ENCODE measurements at regions not wholly inside any gene's neighbourhood (a gene's known extent, or its start where the extent isn't known, plus 50 kb on each side); places are given as distances from the start of the nearest gene placed in this dataset.
"Not testable (repeated sequence)": the region's sequence is repeated elsewhere in the genome, so short reads cannot be mapped to it uniquely, and the experiment has no call there.

- TF ChIP-seq JUND (IDR thresholded peaks at IDR 0.05; ENCODE audit: low read depth), result no peak
- in situ Hi-C loops (cut with HindIII; ENCODE audit: low pct_unique_long_range_greater_than_20kb, low sequenced_read_pairs), result no loop called here
- peak; percentile 21 to 79 for DNase-seq (ENCODE audit: low read depth in 1 of 2, low spot score in 1 of 2)
Observed at GRCh38 chr11:22920939-22921565, 60.8 kb upstream of the CCDC179 start.

GRCh38 chr11:22922672-22923071 is 62.4 kb upstream of the CCDC179 start:
- DNase-seq (ENCODE audit: low read depth in 1 of 2, low spot score in 1 of 2), result no peak
- TF ChIP-seq JUND (IDR thresholded peaks at IDR 0.05; ENCODE audit: low read depth), result no peak
- in situ Hi-C loops (cut with HindIII; ENCODE audit: low pct_unique_long_range_greater_than_20kb, low sequenced_read_pairs), result no loop called here

GRCh38 chr11:22923561-22923960 is 63.3 kb upstream of the CCDC179 start:
- TF ChIP-seq JUND (IDR thresholded peaks at IDR 0.05; ENCODE audit: low read depth), result no peak
- no peak for DNase-seq (ENCODE audit: low read depth in 1 of 2, low spot score in 1 of 2)
- in situ Hi-C loops (cut with HindIII; ENCODE audit: low pct_unique_long_range_greater_than_20kb, low sequenced_read_pairs), result no loop called here

DNA sequence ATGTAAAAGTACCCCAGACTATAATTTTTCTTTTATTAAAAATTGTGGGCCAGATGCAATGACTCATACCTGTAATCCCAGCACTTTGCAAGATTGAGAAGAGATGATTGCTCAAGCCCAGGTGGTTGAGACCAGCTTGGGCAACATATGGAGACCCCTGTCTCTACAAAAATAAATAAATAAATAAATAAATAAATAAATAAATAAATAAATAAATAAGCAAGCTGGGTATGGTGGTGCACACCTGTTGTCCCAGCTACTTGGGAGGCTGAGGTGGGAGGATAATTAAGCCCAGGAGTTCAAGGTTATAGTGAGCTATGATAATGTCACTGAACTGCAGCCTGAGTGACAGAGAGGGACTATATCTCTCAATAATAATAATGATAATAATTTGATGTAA is 66.1 kb upstream of the CCDC179 start:
- TF ChIP-seq JUND (IDR thresholded peaks at IDR 0.05; ENCODE audit: low read depth), result no peak
- DNase-seq (ENCODE audit: low read depth in 1 of 2, low spot score in 1 of 2), result no peak
- in situ Hi-C loops (cut with HindIII; ENCODE audit: low pct_unique_long_range_greater_than_20kb, low sequenced_read_pairs), result no loop called here

- no peak for DNase-seq (ENCODE audit: low read depth in 1 of 2, low spot score in 1 of 2)
- in situ Hi-C loops (cut with HindIII; ENCODE audit: low pct_unique_long_range_greater_than_20kb, low sequenced_read_pairs), result no loop called here
- TF ChIP-seq JUND (IDR thresholded peaks at IDR 0.05; ENCODE audit: low read depth), result no peak
Observed at GRCh38 chr11:22927793-22928192, 67.5 kb upstream of the CCDC179 start.

DNA sequence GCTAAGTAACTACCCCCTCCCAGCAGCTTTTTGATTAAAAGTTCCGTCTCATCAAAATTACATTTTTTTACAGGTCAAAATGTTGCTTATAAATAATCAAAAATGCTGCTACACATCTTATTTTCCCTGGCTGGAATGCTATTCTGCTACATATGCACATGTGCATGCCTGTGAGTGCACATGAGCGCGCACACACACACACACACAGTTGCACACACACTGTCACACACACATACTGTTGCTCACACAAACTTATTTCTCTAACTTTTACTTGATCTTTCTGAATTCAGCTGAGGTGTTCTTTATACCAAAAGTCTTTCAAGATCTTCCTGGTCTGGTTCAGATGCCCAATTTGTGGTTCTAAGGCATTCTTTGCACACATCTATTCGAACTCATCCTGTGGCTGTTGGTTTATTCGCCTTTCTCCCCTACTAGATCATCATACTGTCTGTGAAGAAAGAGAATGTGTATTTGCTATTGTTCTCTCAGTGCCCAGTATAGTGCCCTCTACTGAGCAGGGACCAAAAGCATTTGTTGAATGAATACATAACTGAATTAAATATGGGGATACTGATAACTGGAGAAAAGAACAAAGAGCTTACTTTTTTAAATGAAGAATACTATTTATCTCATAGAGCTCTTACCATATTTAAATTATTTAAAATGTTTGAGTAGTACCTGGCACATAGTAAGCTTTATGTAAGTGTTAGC is 68.1 kb upstream of the CCDC179 start:
- in situ Hi-C loops (cut with HindIII; ENCODE audit: low pct_unique_long_range_greater_than_20kb, low sequenced_read_pairs), result no loop called here
- no peak for TF ChIP-seq JUND (IDR thresholded peaks at IDR 0.05; ENCODE audit: low read depth)
- DNase-seq (ENCODE audit: low read depth in 1 of 2, low spot score in 1 of 2), result peak in 1 of 2 experiments; percentile 37

- no peak for DNase-seq (ENCODE audit: low read depth in 1 of 2, low spot score in 1 of 2)
- in situ Hi-C loops (cut with HindIII; ENCODE audit: low pct_unique_long_range_greater_than_20kb, low sequenced_read_pairs), result no loop called here
- TF ChIP-seq JUND (IDR thresholded peaks at IDR 0.05; ENCODE audit: low read depth), result no peak
Observed at GRCh38 chr11:22930816-22931594, 70.7 kb upstream of the CCDC179 start.

DNA sequence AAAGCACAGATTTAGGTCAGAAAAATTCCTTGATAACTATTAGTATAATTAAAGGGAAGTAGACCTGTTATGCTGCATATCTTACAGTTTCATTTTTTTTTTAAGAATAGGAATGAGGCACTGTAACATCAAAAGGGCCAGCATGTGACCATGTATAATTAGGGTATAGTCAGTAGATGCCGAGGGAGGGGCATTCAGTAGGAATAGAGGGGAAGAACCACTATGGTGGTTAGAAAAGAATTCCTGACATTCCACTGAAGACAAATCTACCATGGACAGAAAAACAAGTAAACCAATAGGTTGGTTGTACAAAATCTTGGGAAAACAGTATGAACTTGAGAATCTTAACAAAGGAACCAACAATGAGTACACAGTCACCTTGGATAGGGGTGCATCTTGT is 78.4 kb upstream of the CCDC179 start:
- DNase-seq (ENCODE audit: low read depth in 1 of 2, low spot score in 1 of 2), result no peak
- in situ Hi-C loops (cut with HindIII; ENCODE audit: low pct_unique_long_range_greater_than_20kb, low sequenced_read_pairs), result no loop called here
- no peak for TF ChIP-seq JUND (IDR thresholded peaks at IDR 0.05; ENCODE audit: low read depth)

GRCh38 chr11:22941544-22941943 is 81.3 kb upstream of the CCDC179 start:
- DNase-seq (ENCODE audit: low read depth in 1 of 2, low spot score in 1 of 2); in situ Hi-C loops (cut with HindIII; ENCODE audit: low pct_unique_long_range_greater_than_20kb, low sequenced_read_pairs): not testable (repeated sequence)

GRCh38 chr11:22957786-22958185 is 97.5 kb upstream of the CCDC179 start:
- in situ Hi-C loops (cut with HindIII; ENCODE audit: low pct_unique_long_range_greater_than_20kb, low sequenced_read_pairs), result no loop called here
- TF ChIP-seq JUND (IDR thresholded peaks at IDR 0.05; ENCODE audit: low read depth), result no peak
- DNase-seq (ENCODE audit: low read depth in 1 of 2, low spot score in 1 of 2), result no peak

DNA sequence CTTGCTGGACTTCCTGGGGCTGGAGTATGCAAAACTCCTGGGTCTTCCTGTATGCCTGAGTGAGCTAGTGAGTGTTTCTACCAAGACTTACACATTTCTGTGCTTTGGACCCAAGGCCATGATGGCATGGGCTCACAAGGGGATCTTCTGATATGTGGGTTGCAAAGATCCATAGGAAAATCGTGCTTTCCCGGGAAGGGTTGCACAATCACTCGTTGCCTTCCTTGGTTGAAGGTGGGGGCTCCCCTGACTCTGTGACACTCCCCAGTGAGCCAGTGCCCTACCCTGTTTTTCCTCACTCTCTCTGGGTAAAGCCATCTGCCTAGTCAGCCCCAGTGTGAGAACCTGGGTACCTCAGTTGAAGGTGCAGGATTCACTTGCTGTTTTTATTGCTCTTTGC is 114.0 kb upstream of the CCDC179 start:
- TF ChIP-seq JUND (IDR thresholded peaks at IDR 0.05; ENCODE audit: low read depth), result no peak
- no peak for DNase-seq (ENCODE audit: low read depth in 1 of 2, low spot score in 1 of 2)
- in situ Hi-C loops (cut with HindIII; ENCODE audit: low pct_unique_long_range_greater_than_20kb, low sequenced_read_pairs), result no loop called here

- in situ Hi-C loops (cut with HindIII; ENCODE audit: low pct_unique_long_range_greater_than_20kb, low sequenced_read_pairs), result no loop called here
- no peak for TF ChIP-seq JUND (IDR thresholded peaks at IDR 0.05; ENCODE audit: low read depth)
- no peak for DNase-seq (ENCODE audit: low read depth in 1 of 2, low spot score in 1 of 2)
Observed at GRCh38 chr11:22976146-22976545, 115.9 kb upstream of the CCDC179 start.

- DNase-seq (ENCODE audit: low read depth in 1 of 2, low spot score in 1 of 2), result no peak
- in situ Hi-C loops (cut with HindIII; ENCODE audit: low pct_unique_long_range_greater_than_20kb, low sequenced_read_pairs), result no loop called here
- no peak for TF ChIP-seq JUND (IDR thresholded peaks at IDR 0.05; ENCODE audit: low read depth)
Observed at GRCh38 chr11:22982903-22983302, 122.6 kb upstream of the CCDC179 start.
